Activated naive CD4-positive, alpha-beta T cell treated with anti-CD3 and anti-CD28 coated beads for 36 hours (primary cell): ENCODE measurements at regions not wholly inside any gene's neighbourhood (a gene's known extent, or its start where the extent isn't known, plus 50 kb on each side); places are given as distances from the start of the nearest gene placed in this dataset.

Experiments used
- CTCF ChIA-PET: fragments of 350-600 bp; sonication (Branson Sonifier 250); formaldehyde crosslinking; loops from one replicate; lab custom pipeline; 2021; ENCODE audit warnings: antibody characterized with exemption; lab: Charles Lee
- DNase-seq: peaks from one replicate; pipeline ENCODE4 v3.0.0-alpha.2; 2020
- H3K27ac Mint-ChIP-seq: one replicate; pipeline ENCODE4 v1.8.0; 2021; ENCODE audit warnings: mild to moderate bottlenecking, mixed read lengths
- H3K27me3 Mint-ChIP-seq: one replicate; pipeline ENCODE4 v1.8.0; 2021; ENCODE audit warnings: low read depth, mixed read lengths
- H3K36me3 Mint-ChIP-seq: one replicate; pipeline ENCODE4 v1.8.0; 2021; ENCODE audit warnings: low read depth, mixed read lengths
- H3K4me1 Mint-ChIP-seq: one replicate; pipeline ENCODE4 v1.8.0; 2021; ENCODE audit warnings: low read depth, mixed read lengths
- H3K4me3 Mint-ChIP-seq: one replicate; pipeline ENCODE4 v1.8.0; 2021; ENCODE audit warnings: mild to moderate bottlenecking, moderate library complexity, mixed read lengths
- H3K9me3 Mint-ChIP-seq: one replicate; pipeline ENCODE4 v1.8.0; 2021; ENCODE audit warnings: mixed read lengths
- intact Hi-C: fragments of 100-400 bp; cut with micrococcal nuclease; formaldehyde crosslinking; loops from one replicate; pipeline ENCODE4 v1.15.1; 2023

DNA sequence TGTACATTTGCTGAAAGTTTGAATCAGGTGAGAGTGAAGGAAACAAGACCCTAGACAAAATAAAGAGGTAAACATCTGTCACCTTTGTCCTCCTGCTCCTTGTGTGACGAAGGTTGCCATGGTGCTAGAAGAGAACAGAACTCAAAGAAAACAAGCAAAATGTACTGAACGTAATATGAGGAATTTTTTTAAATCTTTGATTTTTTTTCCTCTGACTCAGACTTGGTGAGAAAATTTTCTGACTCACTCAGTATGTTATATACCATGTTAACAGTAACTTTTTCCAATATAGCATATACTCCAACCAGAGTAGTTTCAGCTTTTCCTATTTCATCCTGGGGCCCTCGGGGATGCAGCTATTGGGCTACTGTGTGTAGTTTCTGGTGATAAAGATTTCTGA, 2114.6 kb upstream of the PIK3C3 start:
- no peaks in the 10 kb centered on the region for H3K4me1 Mint-ChIP-seq
- CTCF ChIA-PET: interaction anchor here (0.7 kb wide), 1 partner anchor 441 kb away, joined by 3 read pairs; no protein-coding TSS in a partner anchor
- H3K27me3 Mint-ChIP-seq: peaks cover 23% of the 10 kb centered on the region
- intact Hi-C loops: no loop called here
- no peak overlapping the region for H3K27ac Mint-ChIP-seq
- no peaks in the 10 kb centered on the region for H3K36me3 Mint-ChIP-seq
- H3K9me3 Mint-ChIP-seq: peaks cover 2% of the 10 kb centered on the region
- H3K4me3 Mint-ChIP-seq: no peak overlapping the region
- DNase-seq: no peak

DNA sequence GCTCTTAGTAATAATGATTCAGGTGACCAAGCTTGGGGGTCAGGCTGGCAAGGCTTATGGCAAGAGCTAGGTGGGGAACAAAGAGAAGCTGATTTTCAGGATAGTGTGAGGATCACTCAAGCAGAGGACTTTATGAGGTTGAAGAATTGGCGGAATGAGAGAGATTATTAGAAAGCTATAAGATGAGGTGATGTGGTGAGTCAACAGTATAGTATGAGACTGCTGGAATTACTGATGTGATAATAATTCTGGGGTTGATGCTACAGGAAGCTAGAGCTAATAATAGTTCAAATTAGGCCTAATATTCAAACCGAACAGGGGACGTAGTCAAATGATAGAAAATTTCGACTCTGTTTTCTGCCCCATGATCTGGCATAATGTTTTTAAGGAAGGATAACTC, 2115.3 kb upstream of the PIK3C3 start:
- CTCF ChIA-PET: no interaction called here
- no peaks in the 10 kb centered on the region for H3K36me3 Mint-ChIP-seq
- H3K27ac Mint-ChIP-seq: no peak overlapping the region
- no peaks in the 10 kb centered on the region for H3K4me1 Mint-ChIP-seq
- H3K27me3 Mint-ChIP-seq: peaks cover 23% of the 10 kb centered on the region
- intact Hi-C loops: no loop called here
- DNase-seq: no peak
- peaks cover 2% of the 10 kb centered on the region for H3K9me3 Mint-ChIP-seq
- H3K4me3 Mint-ChIP-seq: no peak overlapping the region

DNA sequence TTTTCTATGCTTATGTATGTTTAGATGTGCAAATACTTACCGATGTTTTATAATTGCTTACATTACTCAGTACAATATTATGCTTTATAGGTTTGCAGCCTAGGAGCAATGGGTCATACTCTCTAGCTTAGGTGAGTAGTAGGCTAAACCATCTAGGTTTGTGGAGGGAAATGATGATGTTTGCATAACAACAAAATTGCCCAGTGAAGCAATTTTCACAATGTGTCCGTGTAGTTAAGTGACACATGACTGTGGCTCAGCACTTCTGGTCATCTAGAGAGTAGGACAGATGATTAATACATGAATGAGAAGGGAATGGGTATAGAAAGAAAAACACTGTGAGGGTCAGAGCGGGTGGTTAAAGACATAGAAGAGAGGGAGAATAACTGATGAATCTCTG, 2116.2 kb upstream of the PIK3C3 start:
- no peak for DNase-seq
- intact Hi-C loops: no loop called here
- peaks cover 23% of the 10 kb centered on the region for H3K27me3 Mint-ChIP-seq
- H3K36me3 Mint-ChIP-seq: no peaks in the 10 kb centered on the region
- CTCF ChIA-PET: no interaction called here
- H3K9me3 Mint-ChIP-seq: peaks cover 2% of the 10 kb centered on the region
- H3K27ac Mint-ChIP-seq: no peak overlapping the region
- no peaks in the 10 kb centered on the region for H3K4me1 Mint-ChIP-seq
- H3K4me3 Mint-ChIP-seq: no peak overlapping the region

DNA sequence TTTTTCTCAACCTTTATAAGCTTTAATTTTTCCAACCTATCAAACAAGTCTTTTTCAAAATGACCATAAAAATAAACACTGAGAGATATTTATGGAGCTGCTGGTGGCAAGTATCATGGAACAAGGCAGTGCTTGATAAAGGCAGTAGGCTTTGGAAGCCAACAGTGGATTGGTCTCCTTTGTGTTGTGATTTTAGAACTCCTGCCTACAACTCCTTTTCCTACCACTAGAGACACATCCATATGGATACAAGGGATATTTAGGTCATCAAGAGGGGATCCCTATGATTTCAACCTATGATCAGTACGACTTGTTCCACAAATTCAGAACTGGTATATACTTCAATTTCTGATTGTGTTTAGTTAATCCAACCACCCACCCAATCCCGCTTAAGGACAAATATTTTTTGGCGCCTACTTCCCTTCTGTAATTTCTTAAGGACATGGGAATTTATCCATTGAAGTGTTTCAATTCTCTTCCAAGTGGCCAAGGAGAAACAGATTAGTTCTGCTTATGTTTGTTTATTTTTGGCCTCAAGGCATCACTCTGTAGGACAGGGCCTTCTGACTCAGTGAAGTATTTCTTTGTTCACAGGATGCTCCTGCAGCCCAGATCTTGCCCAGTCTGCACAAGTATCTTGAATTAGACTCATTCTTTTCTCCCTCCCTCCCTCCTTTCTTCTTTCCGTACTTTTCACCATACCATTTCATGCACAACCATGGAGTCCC, 2119.6 kb upstream of the PIK3C3 start:
- Mint-ChIP-seq H3K27me3 (peaks cover 5% of the 10 kb centered on the region), H3K9me3 (peaks cover 2% of the 10 kb centered on the region), H3K4me1 (no peaks in the 10 kb centered on the region), H3K36me3 (no peaks in the 10 kb centered on the region), H3K27ac (no peak overlapping the region), H3K4me3 (no peak overlapping the region)
- CTCF ChIA-PET: interaction anchor here (0.6 kb wide), 1 partner anchor 154 kb away, joined by 3 read pairs; no protein-coding TSS in a partner anchor
- no peak for DNase-seq
- intact Hi-C loops: no loop called here

DNA sequence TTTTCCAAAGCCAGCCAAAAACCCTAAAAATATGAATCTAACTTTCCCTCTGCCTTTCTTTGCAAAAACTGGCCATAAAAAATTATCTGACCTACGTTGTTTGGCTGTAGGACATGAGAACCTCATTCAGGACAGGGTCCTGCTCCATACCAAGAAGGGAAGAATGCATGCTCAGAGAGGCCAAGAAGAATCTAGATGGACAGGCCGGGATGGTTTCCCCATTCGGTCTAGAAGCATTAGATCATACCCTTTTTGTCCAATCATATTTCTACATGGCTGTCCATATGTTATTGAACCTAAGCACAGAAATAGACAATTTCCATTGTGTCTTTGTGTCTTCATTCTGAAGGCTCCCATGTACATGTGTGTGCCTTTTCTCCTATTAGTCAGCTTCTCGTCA, 2120.4 kb upstream of the PIK3C3 start:
- Mint-ChIP-seq H3K27ac (no peak overlapping the region), H3K4me3 (no peak overlapping the region), H3K9me3 (peaks cover 3% of the 10 kb centered on the region), H3K27me3 (peaks cover under 1% of the 10 kb centered on the region), H3K36me3 (no peaks in the 10 kb centered on the region), H3K4me1 (no peaks in the 10 kb centered on the region)
- DNase-seq: no peak
- intact Hi-C loops: no loop called here
- CTCF ChIA-PET: no interaction called here

DNA sequence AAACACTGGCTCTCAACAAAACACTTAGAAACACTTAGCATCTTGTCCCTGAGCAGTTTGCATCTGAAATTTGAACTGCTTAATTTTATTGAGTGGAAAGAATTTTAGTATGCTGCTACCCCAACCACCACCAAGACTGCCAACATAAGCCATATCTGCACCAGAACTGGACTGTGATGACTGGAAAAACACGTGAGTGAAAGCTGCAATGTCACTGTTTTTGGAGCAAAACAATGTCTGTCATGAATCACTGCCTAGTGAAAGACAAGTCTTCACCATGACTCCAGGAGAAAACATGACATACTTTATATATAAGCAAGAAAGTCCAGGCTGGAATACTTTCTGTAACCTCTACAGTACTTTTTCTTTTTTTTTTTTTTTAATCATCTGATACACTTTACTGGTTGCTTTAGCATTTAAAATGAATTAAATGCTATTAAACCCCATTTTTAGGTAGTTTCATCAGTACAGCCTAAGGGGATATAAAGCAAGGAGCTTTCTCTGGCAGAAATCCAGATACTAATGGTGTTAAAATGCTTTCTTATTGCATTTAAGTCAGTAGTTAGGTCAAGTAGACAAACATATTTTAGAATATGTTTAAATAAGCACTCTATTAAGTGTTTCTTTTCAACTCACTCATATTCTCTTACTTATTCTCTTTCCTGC, 2129.4 kb upstream of the PIK3C3 start:
- intact Hi-C loops: no loop called here
- no peaks in the 10 kb centered on the region for H3K4me1 Mint-ChIP-seq
- no peaks in the 10 kb centered on the region for H3K36me3 Mint-ChIP-seq
- peaks cover 4% of the 10 kb centered on the region for H3K9me3 Mint-ChIP-seq
- H3K27ac Mint-ChIP-seq: no peak overlapping the region
- no peak overlapping the region for H3K4me3 Mint-ChIP-seq
- no peaks in the 10 kb centered on the region for H3K27me3 Mint-ChIP-seq
- CTCF ChIA-PET: no interaction called here
- no peak for DNase-seq

DNA sequence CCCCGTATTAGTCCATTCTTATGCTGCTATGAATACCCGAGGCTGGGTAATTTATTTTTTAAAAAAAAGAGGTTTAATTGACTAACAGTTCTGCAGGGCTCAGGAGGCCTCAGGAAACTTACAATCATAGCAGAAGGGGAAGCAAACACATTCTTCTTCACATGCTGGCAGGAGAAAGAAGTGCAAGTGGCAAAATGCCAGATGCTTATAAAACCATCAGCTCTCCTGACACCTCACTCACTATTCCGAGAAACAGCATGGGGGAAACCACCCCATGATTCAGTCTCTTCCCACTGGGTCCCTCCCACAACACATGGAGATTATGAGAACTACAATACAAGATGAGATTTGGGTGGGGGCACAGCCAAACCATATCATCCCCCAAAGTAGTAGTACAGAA, 2148.5 kb upstream of the PIK3C3 start:
- Mint-ChIP-seq H3K9me3 (peaks cover 16% of the 10 kb centered on the region), H3K4me3 (no peak overlapping the region)

DNA sequence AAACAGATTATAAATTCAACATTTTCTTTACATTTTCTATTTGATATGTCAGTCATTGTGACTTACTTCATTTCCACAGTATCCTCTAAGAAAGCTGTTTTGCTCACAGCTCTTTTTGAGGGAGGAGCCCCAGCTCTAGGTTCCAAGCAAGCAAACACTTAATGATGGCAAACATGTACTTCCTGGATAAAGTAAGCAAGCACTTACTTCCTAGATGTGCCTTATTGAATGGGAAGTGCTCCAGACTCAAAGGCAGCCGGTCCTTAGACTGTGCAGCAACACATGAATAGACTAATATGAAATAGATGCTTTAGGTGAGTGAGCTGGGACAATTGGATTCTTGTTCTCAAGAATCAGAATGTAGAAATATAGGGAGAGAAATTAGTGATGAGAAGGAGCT, 2149.8 kb upstream of the PIK3C3 start:
- no peaks in the 10 kb centered on the region for H3K27me3 Mint-ChIP-seq
- H3K36me3 Mint-ChIP-seq: no peaks in the 10 kb centered on the region
- H3K27ac Mint-ChIP-seq: no peak overlapping the region
- intact Hi-C loops: no loop called here
- H3K9me3 Mint-ChIP-seq: peaks cover 14% of the 10 kb centered on the region
- CTCF ChIA-PET: no interaction called here
- H3K4me1 Mint-ChIP-seq: no peaks in the 10 kb centered on the region
- H3K4me3 Mint-ChIP-seq: no peak overlapping the region
- DNase-seq: no peak

More for the DNA sequence above, 2148.5 kb upstream of the PIK3C3 start:
- CTCF ChIA-PET: no interaction called here
- intact Hi-C loops: no loop called here
- no peak overlapping the region for H3K27ac Mint-ChIP-seq
- no peaks in the 10 kb centered on the region for H3K4me1 Mint-ChIP-seq
- no peaks in the 10 kb centered on the region for H3K36me3 Mint-ChIP-seq
- no peak for DNase-seq
- H3K27me3 Mint-ChIP-seq: no peaks in the 10 kb centered on the region

DNA sequence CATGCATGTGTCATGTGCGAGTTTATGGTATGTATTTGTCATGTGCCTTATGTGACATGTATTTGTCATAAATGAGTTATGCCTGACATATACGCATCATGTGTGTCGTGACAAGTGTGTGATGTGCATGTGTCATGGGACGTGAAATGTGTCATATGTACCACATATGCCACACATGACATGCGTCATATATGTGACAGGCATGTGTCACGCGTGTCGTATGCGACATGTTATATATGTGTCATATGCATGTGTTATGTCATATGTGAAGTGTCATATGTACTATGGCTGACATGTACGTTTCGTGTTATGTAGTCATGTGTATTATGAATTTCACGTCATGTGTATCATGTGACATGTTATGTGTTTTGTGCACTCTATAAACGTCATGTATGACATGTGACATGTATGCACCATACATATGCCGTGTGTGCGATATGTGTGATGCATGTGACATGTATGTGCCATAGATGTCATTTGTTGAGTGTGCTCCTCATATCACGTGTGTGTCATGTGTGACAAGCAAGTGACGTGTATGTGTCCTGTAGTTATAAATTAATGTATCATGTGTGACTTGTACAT, 2152.3 kb upstream of the PIK3C3 start:
- Mint-ChIP-seq H3K36me3 (no peaks in the 10 kb centered on the region), H3K4me3 (no peak overlapping the region), H3K9me3 (peaks cover 17% of the 10 kb centered on the region), H3K4me1 (peaks cover 2% of the 10 kb centered on the region), H3K27me3 (peaks cover 6% of the 10 kb centered on the region), H3K27ac (no peak overlapping the region)
- intact Hi-C loops: no loop called here
- no peak for DNase-seq
- CTCF ChIA-PET: no interaction called here

DNA sequence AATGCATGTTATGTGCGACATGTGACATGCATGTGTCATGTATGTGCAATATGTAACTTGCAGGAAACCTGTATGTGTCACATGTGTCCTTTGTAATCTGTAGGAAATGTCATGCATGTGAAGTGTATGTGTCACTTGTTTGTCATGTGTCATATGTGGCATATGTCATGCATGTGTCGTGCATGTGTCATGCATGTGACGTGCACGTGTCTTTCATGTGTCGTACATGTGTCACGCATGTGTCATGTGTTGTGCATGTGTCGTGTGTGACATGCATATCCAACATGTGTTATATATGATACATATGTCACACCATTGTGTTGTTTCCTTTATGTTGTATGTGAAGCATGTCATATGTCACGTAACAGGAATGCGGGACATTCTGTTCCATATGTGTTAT, 2153.2 kb upstream of the PIK3C3 start:
- no peaks in the 10 kb centered on the region for H3K36me3 Mint-ChIP-seq

DNA sequence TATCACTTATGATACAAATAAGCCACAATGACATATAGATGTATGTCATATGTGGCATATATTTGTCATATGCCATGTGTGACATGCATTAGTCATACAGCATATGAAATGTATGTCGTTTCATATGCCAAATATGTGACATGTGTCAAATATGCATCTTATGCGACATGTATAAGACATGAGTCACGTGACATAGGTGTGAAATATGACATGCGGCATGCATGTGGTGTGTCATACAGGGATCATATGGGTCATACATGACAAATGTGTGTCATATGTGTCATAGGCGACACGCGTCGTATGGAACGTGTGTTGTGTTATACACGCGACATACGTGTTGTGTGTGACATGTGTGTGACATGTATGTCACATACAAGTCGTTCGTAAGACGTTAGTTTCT, 2154.0 kb upstream of the PIK3C3 start:
- H3K27ac Mint-ChIP-seq: no peak overlapping the region
- no peak overlapping the region for H3K4me3 Mint-ChIP-seq
- DNase-seq: no peak
- H3K4me1 Mint-ChIP-seq: peaks cover 4% of the 10 kb centered on the region
- H3K9me3 Mint-ChIP-seq: peaks cover 14% of the 10 kb centered on the region
- H3K27me3 Mint-ChIP-seq: peaks cover 6% of the 10 kb centered on the region
- CTCF ChIA-PET: no interaction called here
- no peaks in the 10 kb centered on the region for H3K36me3 Mint-ChIP-seq
- intact Hi-C loops: no loop called here

More for the DNA sequence above, 2153.2 kb upstream of the PIK3C3 start:
- H3K27ac Mint-ChIP-seq: no peak overlapping the region
- CTCF ChIA-PET: no interaction called here
- no peak for DNase-seq
- H3K9me3 Mint-ChIP-seq: peaks cover 17% of the 10 kb centered on the region
- H3K4me1 Mint-ChIP-seq: peaks cover 2% of the 10 kb centered on the region
- H3K4me3 Mint-ChIP-seq: no peak overlapping the region
- intact Hi-C loops: no loop called here
- H3K27me3 Mint-ChIP-seq: peaks cover 6% of the 10 kb centered on the region

DNA sequence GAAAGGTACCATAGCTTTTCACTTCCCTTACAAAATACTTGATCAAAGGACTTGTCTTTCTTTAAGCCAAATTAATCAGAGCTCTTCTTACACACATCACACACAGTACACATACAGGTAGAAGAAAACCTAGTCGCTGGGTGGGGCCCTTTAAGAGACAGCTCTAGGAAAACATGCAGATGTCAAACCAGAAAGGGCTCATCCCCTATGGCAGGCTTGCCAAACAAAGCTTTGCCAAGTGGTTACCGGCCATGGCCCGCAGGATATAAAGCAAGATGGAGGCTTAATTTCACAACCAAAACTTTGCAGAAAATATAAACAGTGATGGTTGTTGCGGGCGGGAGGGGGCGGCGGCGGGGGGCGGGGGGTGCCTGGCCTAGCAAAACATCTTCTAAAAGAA, 2156.0 kb upstream of the PIK3C3 start:
- Mint-ChIP-seq H3K4me3 (peak overlapping the region; percentile 41), H3K4me1 (peaks cover 4% of the 10 kb centered on the region)

DNA sequence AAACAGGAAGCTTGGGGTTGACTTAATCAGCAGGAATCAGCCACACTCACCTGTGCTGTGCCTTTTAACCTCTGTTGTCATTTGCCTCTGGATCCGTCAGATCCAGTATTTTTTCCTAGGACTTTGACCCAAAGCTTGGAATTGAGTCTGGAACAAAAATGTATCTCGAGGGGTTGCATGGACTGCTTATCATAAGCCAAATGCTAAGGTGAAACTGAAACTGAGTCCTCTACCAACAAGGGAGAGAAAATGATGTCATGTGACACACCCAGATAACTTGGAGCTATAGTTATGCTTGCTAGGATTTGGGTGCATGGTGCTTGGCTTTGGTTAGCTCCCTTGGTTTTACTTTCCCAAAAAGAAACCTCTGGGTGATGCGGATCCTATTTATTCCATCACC, 2158.6 kb upstream of the PIK3C3 start:
- H3K9me3 Mint-ChIP-seq: peaks cover 3% of the 10 kb centered on the region
- DNase-seq: no peak
- no peaks in the 10 kb centered on the region for H3K36me3 Mint-ChIP-seq
- peaks cover 4% of the 10 kb centered on the region for H3K4me1 Mint-ChIP-seq
- H3K4me3 Mint-ChIP-seq: no peak overlapping the region
- no peak overlapping the region for H3K27ac Mint-ChIP-seq
- intact Hi-C loops: no loop called here
- CTCF ChIA-PET: no interaction called here
- H3K27me3 Mint-ChIP-seq: peaks cover 6% of the 10 kb centered on the region

More for the DNA sequence above, 2156.0 kb upstream of the PIK3C3 start:
- intact Hi-C loops: no loop called here
- DNase-seq: no peak
- no peak overlapping the region for H3K27ac Mint-ChIP-seq
- peaks cover 6% of the 10 kb centered on the region for H3K27me3 Mint-ChIP-seq
- peaks cover 13% of the 10 kb centered on the region for H3K9me3 Mint-ChIP-seq
- CTCF ChIA-PET: no interaction called here
- no peaks in the 10 kb centered on the region for H3K36me3 Mint-ChIP-seq
